ENCODE measurements at regions not wholly inside any gene's neighbourhood (a gene's known extent, or its start where the extent isn't known, plus 50 kb on each side); places are given as distances from the start of the nearest gene placed in this dataset.
A peak's percentile ranks its signal among the peaks of the same experiment; 100 is the strongest.

DNA sequence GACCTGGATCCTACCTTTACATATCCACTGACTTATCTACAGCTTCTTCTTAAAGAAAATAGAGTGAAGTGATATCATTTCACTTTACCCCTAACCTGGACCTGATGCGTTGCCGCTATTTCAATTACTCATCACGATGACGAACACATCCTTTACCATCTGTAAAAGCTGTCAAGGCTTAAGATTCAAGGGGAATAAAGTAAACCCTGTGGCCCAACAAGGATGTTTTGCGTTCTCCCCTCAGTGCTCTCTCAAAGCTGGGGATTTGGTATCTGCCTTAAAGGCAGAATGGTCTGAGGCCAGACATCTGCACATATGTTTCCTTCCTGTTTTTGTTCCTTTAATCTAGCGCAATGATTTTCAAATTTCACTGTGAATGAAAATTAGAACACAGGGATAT is 100.1 kb upstream of the KLF7 start:
- H3K4me2 ChIP-seq, result no peak overlapping the region
- H3K9me2 ChIP-seq (replicated peaks; ENCODE audit: insufficient read depth), result no peaks in the 10 kb centered on the region
- no peaks in the 10 kb centered on the region for H3K79me2 ChIP-seq
- H3K9me3 ChIP-seq (ENCODE audit: low read depth), result no peaks in the 10 kb centered on the region
- no peaks in the 10 kb centered on the region for H3K27me3 ChIP-seq
- H2AFZ ChIP-seq, result no peak overlapping the region
- no peaks in the 10 kb centered on the region for H4K20me1 ChIP-seq (ENCODE audit: insufficient read depth, poor library complexity, severe bottlenecking)
- no peak for DNase-seq (ENCODE audit: low spot score)
- no peak for TF ChIP-seq EZH2phosphoT487 (IDR thresholded peaks at IDR 0.05; ENCODE audit: low read depth, severe bottlenecking, unreplicated experiment)
- TF ChIP-seq, protein P1, sequence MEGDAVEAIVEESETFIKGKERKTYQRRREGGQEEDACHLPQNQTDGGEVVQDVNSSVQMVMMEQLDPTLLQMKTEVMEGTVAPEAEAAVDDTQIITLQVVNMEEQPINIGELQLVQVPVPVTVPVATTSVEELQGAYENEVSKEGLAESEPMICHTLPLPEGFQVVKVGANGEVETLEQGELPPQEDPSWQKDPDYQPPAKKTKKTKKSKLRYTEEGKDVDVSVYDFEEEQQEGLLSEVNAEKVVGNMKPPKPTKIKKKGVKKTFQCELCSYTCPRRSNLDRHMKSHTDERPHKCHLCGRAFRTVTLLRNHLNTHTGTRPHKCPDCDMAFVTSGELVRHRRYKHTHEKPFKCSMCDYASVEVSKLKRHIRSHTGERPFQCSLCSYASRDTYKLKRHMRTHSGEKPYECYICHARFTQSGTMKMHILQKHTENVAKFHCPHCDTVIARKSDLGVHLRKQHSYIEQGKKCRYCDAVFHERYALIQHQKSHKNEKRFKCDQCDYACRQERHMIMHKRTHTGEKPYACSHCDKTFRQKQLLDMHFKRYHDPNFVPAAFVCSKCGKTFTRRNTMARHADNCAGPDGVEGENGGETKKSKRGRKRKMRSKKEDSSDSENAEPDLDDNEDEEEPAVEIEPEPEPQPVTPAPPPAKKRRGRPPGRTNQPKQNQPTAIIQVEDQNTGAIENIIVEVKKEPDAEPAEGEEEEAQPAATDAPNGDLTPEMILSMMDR (IDR thresholded peaks at IDR 0.05; ENCODE audit: poor library complexity), result no peak
- no peak for TF ChIP-seq EZH2 (IDR thresholded peaks at IDR 0.05; ENCODE audit: borderline replicate concordance)
- no peak overlapping the region for H3K4me3 ChIP-seq
- no peaks in the 10 kb centered on the region for H3K36me3 ChIP-seq (replicated peaks; ENCODE audit: insufficient read depth, low read depth)
- no peak overlapping the region for H3K27ac ChIP-seq
- WGBS (ENCODE audit: low lambda C conversion rate, missing lambda C conversion rate), result 86% methylated on average over 6 of the region's 6 CpGs
- H3K4me1 ChIP-seq (ENCODE audit: insufficient read depth), result no peaks in the 10 kb centered on the region

DNA sequence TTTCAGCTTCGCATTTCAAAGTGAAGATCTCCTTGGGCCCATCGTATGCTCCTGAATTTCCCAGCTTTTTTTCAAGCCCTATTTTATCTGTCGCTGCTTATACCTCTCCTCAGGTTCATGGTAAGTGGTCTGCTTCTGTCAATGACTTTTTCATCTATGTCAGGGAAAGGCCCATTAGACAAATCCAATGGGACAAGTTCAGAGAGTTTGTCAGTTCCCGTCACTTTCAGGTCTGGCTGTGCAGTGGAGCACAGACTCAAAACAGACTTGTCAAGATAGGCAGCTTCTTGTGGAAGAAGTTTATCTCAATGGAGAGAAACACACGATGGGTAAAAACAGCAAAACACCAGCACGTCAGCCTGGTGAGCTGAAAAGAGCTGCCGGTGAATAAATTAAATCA is 100.9 kb upstream of the KLF7 start:
- DNase-seq (ENCODE audit: low spot score), result no peak
- H3K4me3 ChIP-seq, result no peak overlapping the region
- no peaks in the 10 kb centered on the region for H3K36me3 ChIP-seq (replicated peaks; ENCODE audit: insufficient read depth, low read depth)
- no peaks in the 10 kb centered on the region for H3K79me2 ChIP-seq
- H3K4me2 ChIP-seq, result no peak overlapping the region
- WGBS (ENCODE audit: low lambda C conversion rate, missing lambda C conversion rate), result 89% methylated on average over 7 of the region's 7 CpGs
- H3K9me2 ChIP-seq (replicated peaks; ENCODE audit: insufficient read depth), result no peaks in the 10 kb centered on the region
- H3K9me3 ChIP-seq (ENCODE audit: low read depth), result no peaks in the 10 kb centered on the region
- no peak overlapping the region for H3K27ac ChIP-seq
- no peaks in the 10 kb centered on the region for H3K4me1 ChIP-seq (ENCODE audit: insufficient read depth)
- no peaks in the 10 kb centered on the region for H3K27me3 ChIP-seq
- H4K20me1 ChIP-seq (ENCODE audit: insufficient read depth, poor library complexity, severe bottlenecking), result no peaks in the 10 kb centered on the region
- no peak for TF ChIP-seq EZH2phosphoT487 (IDR thresholded peaks at IDR 0.05; ENCODE audit: low read depth, severe bottlenecking, unreplicated experiment)
- TF ChIP-seq, protein P1 (IDR thresholded peaks at IDR 0.05; ENCODE audit: poor library complexity), result no peak
- TF ChIP-seq EZH2 (IDR thresholded peaks at IDR 0.05; ENCODE audit: borderline replicate concordance), result no peak
- H2AFZ ChIP-seq, result no peak overlapping the region

DNA sequence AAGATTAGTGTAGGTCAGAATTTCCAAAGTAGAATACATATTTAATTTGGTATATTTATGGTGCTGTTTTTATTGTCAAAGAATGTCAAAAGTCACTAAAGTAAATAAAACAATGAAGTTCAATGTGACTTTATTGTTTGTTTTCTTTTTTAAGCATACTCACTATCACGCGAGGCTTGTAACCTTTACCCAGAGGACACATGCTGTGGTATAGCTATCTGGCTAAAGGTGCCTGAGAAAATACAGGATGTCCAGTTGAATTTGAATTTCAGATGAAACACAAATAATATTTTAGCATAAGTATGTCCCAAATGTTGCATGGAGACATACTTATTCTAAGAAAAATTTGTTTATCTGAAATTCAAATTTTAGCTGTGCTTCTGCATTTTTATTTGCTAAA is 103.3 kb upstream of the KLF7 start:
- Histone ChIP-seq H3K9me3 (ENCODE audit: low read depth) (no peaks in the 10 kb centered on the region), H3K27me3 (no peaks in the 10 kb centered on the region), H2AFZ (no peak overlapping the region), H3K79me2 (no peaks in the 10 kb centered on the region), H3K4me3 (no peak overlapping the region), H3K9me2 (replicated peaks; ENCODE audit: insufficient read depth) (no peaks in the 10 kb centered on the region), H3K4me1 (ENCODE audit: insufficient read depth) (no peaks in the 10 kb centered on the region), H3K36me3 (replicated peaks; ENCODE audit: insufficient read depth, low read depth) (no peaks in the 10 kb centered on the region), H3K4me2 (peak overlapping the region; percentile 14), H4K20me1 (ENCODE audit: insufficient read depth, poor library complexity, severe bottlenecking) (no peaks in the 10 kb centered on the region), H3K27ac (no peak overlapping the region)
- TF ChIP-seq, protein P1 (IDR thresholded peaks at IDR 0.05; ENCODE audit: poor library complexity), result no peak
- TF ChIP-seq EZH2phosphoT487 (IDR thresholded peaks at IDR 0.05; ENCODE audit: low read depth, severe bottlenecking, unreplicated experiment) (no peak), EZH2 (IDR thresholded peaks at IDR 0.05; ENCODE audit: borderline replicate concordance) (no peak)
- 65% methylated on average over 2 of the region's 2 CpGs for WGBS (ENCODE audit: low lambda C conversion rate, missing lambda C conversion rate)
- DNase-seq (ENCODE audit: low spot score), result no peak
